Activated CD8-positive, alpha-beta memory T cell treated with anti-CD3 and anti-CD28 coated beads for 1 hour (primary cell): ENCODE measurements at regions not wholly inside any gene's neighbourhood (a gene's known extent, or its start where the extent isn't known, plus 50 kb on each side); places are given as distances from the start of the nearest gene placed in this dataset.

Source experiments
- DNase-seq, 2 donors: peaks; one replicate each; pipeline ENCODE4 v3.0.0-alpha.2; 2020; ENCODE audit warnings: low read depth in 1 of 2; ENCODE audit errors: extremely low read depth in 1 of 2

DNA sequence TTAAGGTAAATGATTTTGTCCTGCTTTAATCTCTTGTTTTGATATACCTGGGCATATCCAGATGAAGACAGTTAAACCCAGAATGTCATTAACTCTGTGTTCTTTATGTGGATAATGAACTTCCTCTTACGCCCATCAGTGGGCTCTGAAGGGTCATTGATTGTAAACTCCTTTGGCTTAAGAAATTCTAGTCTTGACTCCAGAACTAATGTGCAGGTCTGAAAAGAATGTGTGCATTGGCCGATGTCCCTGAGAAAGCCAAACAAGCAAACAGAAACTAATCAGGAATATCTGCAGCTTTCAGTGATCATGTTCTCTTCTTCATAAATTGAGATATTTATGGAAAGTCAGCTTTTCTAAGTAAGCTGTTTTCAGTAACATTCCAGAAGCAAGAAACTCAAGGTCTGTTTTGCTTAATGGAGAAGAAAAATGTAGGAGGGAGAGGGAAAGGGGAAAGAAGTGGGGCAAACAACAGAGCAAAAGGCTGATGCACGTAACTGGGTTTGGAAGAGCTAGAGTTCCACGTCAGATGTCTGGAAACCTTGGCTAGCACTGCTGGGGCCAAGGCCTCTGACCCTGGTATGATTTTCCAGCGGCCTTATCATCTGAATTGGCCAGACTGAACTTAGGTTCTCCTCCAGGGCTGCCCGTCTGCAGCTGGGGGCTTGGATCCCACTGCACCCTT is 61.3 kb upstream of the FHL2 start:
- no peak for DNase-seq

DNA sequence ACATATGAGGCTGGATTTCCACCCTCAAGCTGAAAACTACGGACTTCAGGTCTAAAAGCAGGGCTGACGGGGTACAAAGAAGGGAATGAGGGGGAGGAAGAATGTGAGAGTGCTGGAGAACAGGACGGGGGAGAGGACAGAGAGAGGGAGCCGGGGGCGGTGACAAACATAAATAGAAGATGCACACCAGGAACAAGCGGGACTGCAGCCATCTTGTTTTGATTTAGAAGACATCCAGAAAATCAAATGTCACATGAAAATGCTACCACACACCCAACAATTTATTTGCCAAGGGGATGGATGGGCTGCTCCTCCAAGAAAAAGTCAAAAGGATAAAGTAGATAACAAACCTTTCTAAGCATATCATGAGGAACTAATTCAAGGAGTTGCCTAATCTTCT is 59.2 kb upstream of the FHL2 start:
- no peak for DNase-seq

GRCh38 chr2:105455488-105456003 is 56.7 kb upstream of the FHL2 start:
- DNase-seq: no peak

DNA sequence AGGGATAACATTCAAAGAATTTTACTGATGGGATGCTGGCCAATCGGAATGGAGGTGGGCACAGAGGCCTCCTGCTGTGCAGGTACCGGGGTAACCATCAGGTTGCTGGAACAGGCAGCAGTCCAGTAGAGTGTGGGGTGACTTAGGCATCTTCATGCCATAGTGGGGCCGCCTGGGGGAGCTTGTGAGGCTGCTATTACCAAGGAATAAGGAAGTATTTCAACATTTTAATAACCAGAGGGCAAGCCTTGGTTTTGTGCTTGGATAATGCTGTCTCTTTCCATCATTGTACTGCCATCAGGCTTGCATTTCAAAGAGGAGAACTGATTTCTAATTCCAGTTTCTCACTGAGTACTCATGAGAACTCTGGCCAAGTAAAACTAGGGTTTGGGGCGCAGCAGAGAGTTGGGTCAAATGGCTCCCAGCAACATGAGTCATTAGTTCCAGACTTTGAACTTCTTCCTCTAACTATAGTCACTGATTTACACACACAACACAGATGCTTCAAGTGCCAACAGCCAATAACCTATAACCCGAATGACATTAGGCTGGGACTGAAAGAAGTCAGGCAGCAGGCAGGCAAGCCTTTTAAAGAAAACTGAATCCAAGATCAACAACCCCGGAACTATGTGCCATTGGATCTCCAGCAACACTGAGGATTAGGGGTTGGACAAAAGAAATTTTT is 56.1 kb upstream of the FHL2 start:
- no peak for DNase-seq

DNA sequence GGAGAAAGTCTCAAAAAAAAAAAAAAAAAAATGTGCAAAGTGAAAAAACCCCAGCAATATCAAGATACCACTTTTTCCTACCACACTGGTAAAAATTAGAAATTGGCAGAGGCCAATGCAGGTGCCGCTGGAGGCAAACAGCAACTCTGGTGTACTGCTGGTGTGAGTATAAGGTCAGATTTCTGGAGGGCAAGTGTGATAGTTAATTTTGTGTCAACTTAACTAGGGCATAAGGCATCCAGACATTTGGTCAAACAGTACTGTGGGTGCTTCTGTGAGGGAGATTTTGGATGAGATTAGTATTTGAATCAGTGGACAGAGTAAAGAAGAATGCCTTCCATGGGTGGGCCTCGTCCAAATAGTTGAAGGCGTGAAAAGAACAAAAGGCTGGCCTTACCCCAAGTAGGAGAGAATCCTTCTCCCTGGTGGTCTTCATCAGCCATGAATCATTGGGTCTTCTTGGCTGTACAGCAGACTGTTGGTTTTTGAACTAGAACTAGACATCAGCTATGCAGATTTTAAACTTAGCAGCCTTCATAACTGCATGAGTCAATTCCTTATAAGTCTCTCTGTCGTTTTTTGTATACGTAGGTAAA is 52.8 kb upstream of the FHL2 start:
- DNase-seq: no peak

DNA sequence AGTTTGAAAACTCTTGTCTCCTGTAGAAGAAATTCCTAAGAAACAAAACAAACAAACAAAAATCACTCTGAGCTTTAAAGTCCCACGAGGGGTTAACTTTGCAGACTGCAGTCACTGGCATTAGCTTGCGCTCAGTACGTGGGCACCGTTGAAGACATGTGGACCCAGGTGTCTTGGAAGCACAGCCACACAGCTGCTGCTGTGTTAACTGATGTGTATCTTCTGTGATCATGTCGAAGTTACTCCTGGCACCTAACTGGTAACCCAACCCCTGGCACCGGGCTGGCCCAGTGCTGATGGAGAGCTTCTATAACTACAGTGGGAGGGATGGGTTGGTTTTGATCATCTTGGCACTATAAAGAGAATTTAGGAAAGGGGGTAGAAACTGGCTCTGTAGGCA is 51.6 kb upstream of the FHL2 start:
- no peak for DNase-seq

DNA sequence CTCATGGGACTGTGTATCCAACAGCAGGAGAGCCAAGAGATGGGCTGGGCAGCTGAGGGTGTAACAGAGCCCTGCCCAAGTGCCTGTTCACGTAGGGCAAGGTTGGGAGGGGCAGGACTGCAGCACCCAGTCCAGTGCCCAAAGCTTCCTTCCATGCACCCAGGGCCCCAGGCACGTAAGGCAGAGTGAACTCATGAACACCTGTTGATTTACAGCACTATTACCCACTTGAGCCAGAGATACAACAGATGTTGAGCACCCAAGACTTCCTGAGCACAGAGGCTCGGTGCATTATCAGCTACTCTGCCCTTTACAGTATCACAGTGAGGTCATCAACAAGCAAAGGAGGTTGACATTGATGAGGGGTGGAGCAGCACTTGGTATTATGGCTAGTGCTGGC is 50.2 kb upstream of the FHL2 start:
- no peak for DNase-seq
